ENCODE measurements at regions not wholly inside any gene's neighbourhood (a gene's known extent, or its start where the extent isn't known, plus 50 kb on each side); places are given as distances from the start of the nearest gene placed in this dataset.
"Not testable (repeated sequence)": the region's sequence is repeated elsewhere in the genome, so short reads cannot be mapped to it uniquely, and the experiment has no call there.

DNA sequence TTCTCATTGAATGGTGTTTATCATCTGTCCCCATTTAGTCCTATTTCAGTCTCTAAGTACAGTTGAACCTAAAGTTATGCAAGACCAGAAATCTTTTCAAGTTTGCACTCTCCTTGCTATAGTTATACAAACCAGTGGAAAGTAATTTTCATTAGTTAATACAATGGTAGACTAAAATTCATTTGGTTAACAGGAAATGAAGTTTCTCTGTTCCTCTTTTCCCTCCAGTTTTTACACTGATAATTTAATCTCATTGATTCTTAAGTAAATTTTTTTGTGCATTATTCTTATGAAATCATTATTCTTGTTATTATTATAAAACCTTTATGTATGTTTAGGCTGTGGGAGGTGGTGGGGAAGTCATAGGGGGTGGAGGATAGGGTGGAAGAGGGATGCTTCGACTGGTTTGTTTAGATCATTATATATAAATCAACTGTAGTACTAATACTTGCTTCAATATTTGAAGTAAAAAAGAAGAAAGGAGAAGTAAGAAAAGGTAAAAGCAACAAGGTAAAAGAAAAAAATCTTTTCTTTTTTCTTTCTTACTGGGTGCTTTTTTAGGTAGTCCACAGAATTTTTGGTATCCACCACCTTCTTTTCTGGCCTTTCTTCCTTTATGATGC is 104.1 kb downstream of the GPR85 start:
- DNase-seq (ENCODE audit: low read depth in 2 of 2) = no peak

DNA sequence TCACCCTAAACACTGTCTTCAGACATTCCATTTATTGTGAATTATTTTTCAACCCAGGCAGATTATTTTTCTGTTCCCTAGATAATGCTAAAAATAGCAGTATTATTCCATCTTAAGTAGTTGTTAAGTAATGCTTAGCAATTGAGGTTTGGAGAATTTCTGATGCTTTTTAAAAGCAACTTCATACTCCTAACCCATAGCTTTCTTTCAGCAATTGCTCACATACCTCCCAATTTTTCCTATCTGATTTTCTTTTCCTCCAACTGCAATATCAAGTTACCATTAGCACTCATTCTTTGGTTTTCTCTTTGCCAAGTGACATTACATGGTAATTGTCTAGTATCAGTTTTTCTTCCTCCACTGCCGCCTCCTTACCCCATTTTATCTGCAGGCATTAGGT is 104.7 kb downstream of the GPR85 start:
- DNase-seq (ENCODE audit: low read depth in 2 of 2) = no peak

DNA sequence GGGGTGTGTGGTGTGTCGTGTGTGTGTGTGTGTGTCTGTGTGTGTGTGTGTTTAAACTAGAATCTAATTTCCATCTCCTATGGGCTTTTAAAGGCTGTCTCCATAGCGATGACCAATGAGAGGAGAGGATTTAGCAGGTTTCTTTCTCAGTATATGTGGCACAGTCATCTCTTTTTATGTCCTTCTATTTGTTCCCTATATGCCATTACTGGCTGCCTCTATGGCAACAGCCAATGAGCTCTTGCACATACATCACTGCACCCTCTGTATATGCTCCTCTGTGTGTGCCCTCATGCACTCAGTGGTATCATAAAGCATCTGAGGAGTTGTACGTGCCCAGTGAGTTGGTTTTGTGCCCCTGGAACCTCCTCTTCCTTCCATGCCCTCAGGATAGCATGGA is 107.6 kb downstream of the GPR85 start:
- DNase-seq (ENCODE audit: low read depth in 2 of 2) = not testable (repeated sequence)

DNA sequence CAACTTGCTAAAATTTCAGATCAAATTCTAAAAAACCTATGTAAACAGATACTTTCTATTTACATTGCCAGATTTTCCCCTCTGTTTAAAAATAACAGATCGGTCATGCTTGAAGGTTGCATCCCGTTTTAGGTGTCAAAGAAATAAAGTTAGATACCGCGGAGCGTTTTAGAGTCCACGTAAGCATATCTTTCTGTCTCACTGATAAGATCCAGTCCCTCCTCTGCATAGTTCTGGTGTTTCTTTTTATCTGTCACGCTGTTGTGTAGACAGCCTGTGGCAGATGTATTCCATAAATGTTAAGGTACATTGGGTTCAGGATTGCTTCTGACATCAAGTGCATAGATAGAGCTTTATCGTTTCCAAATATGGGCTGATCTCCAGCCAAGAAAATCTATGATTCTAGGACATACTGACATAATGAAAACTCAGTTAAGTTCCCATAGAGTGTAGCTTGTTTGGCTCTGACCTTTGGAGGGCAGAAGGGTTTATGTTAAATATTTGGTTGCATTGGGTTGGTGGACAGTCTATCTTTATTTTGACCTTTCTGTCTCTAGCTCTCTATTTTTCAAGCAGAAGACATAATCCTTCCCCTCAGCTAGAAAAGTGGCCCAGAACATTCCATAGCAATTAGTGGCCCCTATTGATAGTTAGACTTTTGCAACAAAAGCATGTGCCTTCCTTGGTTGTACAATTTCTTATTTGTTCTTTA is 109.2 kb downstream of the GPR85 start:
- DNase-seq (ENCODE audit: low read depth in 2 of 2) = not testable (repeated sequence)

DNA sequence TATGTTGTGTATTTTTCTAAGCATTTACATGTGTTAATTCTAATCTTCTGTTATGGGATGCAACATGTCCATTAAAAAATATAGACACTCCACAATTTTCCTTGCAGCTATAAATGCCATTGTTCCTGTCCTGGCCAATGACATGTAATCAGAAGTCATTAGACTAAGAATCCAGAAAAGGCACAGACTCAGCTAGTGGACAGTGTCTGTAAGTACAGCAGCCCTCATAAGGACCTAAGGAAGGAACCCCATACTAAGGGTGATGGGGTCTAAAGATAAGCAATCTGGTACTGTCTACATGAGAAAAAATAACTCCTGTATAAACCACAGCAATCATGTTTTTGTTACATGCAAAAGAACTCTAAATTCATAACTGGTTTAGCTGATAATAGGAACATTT is 115.9 kb downstream of the GPR85 start:
- DNase-seq (ENCODE audit: low read depth in 2 of 2) = no peak

DNA sequence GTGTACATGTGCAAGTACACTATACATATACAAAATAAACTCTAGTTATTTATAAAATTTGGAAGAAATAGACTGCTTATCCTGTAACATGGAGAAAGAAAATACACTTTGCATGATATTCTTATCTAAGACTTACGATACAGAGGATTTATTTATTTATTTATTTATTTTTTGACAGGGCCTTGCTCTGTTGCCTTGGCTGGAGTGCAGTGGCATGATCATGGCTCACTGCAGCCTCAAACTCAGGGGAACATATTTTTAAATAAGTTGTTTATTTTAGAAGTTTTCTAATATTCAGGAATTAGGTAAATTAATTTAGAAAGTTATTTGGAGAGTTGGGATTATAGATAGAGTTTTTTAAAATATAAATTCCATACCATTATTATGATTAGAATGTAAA is 116.7 kb downstream of the GPR85 start:
- no peak for DNase-seq (ENCODE audit: low read depth in 2 of 2)

DNA sequence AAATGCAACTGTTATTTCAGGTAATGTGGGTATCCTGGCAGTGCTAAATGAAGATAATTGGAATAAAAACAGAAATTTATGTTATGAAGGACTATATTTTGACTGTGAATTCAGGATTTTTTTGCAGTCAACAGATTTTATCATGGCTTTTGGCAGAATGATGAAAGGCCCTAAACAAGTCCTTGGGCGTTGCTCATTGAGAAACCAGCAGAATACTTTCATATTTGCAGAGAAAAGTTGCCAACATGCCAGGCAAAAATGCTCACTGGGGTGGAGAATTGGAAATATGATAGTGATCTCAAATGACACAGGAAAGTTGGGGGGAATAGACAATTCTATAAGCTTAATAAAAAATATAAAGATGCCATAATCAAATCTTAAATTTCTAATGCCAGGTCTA is 121.1 kb downstream of the GPR85 start:
- DNase-seq (ENCODE audit: low read depth in 2 of 2) = no peak

DNA sequence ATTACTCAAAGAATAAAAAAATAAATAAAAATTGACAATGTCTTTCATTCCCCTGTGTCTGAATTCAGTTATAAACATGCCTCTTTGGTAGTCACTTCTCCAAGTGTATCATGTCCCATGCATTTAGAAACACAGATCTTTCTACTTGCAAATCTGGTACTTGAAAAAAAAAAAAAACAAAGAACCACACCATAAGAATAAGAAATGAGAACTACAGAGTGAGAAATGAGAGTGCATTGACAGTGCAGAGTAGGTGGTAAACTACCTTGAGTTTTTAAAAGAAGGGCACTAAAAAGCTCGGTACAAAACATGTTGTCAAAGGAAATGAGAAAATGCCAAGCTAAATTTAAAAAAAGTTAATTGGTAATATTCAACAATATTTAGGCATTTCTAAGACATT is 123.0 kb downstream of the GPR85 start:
- DNase-seq (ENCODE audit: low read depth in 2 of 2) = no peak

DNA sequence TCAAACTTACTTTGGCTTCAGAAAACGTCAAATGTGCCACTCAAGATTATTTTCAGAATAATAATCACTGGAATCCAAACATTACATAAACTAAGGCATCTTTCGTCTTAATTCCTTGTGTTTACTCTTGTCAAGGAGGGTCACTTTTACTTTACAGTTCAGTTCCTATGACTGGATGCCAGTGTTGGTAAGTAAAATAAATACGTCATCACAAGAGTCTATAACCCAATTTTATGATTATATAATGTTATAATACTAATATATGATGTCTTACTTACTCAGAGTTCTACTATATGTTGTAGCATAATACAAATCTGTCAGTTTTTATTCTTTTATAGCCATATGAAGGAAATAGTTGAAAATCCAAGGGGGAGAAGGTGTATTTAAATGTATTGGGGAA is 123.8 kb downstream of the GPR85 start:
- no peak for DNase-seq (ENCODE audit: low read depth in 2 of 2)

DNA sequence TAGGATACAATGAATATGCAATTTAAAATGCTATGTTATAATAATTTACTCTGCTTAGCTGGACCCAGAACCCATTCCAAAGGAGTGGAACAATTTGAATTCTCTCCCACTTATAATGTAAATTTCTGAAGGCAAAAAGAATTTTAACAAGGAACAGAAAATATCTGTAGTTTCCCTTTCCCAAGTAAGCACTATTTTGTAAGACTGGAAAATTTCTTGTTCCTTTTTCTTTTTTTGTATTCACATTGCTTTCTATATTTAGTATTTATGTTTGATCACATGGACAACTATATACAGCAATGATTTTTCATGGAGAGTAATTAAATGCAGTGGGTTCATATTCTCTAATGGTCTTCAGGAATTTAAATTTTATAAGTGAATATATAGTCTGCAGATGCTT is 127.4 kb downstream of the GPR85 start:
- DNase-seq (ENCODE audit: low read depth in 2 of 2) = no peak

DNA sequence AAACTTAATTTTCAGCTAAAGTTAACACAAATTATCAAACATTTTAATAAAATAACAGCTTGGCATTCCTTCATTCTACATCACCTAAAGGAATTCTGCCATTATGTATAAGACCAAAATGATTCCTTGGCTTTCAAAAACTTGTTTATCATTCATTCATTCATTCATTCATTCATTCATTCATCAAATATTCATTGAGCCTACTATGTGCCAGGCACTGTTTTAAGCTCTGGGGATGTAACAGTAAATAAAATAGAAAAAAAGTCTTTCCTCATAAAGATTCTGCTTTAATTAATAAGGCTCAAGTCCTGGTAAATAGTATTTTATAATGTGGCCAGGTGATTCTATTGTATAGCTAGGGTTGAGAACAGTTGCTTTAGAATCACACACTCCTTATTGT is 127.9 kb downstream of the GPR85 start:
- no peak for DNase-seq (ENCODE audit: low read depth in 2 of 2)

DNA sequence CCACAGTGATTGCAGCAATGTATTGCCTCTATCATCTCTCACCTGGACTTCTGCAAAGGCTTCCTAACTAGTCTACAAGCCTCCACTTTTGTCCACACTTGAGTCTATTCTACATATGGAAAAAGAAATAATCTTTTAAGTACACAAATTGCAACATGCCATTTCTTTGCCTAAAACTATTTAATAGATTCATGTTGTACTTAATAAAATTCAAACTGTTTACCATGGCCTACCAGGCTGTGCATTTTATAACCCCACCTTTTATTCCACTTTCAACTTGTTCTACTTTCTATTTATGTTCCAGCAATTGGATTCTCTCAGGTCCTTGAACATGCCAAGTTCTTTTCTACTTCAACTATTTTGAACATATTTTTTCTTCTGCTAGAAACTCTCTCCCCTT is 128.7 kb downstream of the GPR85 start:
- no peak for DNase-seq (ENCODE audit: low read depth in 2 of 2)

DNA sequence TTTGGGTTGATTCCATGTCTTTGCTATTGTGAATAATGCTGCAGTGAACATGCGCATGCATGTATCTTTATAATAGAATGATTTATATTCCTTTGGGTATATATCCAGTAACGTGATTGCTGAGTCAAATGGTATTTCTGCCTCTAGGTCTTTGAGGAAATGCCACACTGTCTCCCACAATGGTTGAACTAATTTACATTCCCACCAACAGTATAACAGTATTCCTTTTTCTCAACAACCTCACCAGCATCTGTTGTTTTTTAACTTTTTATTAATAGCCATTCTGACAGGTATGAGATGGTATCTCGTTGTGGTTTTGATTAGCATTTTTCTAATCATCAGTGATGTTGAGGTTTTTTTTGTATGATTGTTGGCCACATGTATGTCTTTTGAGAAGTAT is 133.6 kb downstream of the GPR85 start:
- not testable (repeated sequence) for DNase-seq (ENCODE audit: low read depth in 2 of 2)

DNA sequence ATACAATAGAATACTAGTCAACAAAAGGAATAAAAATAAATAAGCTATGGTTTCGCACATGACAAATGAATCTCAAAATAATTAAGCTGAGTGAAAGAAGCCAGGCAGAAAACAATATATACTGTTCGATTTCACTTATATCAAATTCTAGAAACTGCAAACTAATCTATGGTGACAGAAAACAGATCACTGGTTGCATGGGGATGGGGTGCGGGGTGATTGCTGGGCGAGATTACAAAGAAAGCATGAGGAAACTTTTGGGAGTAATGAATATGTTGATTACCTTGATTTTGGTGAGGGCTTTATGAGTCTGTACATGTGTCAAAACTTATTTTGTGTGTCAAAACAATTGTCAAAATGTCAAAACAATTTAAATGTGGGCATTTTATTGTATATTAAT is 135.6 kb downstream of the GPR85 start:
- DNase-seq (ENCODE audit: low read depth in 2 of 2) = no peak

DNA sequence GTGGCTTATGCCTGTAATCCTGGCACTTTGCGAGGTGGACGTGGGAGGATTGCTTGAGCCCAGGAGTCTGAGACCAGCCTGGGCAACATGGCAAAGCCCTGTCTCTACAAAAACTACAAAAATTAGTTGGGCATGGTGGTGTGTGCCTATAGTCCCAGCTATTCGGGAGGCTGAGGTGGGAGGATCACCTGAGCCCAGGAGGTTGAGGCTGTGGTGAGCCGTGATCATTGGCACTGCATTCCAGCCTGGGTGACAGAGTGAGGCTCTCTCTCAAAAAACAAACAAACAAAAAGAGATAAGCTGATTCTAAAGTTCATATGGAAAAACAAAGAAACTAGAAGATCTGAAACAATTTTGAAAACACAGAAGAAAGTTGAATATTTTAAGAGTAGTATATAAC is 136.9 kb downstream of the GPR85 start:
- DNase-seq (ENCODE audit: low read depth in 2 of 2) = not testable (repeated sequence)

DNA sequence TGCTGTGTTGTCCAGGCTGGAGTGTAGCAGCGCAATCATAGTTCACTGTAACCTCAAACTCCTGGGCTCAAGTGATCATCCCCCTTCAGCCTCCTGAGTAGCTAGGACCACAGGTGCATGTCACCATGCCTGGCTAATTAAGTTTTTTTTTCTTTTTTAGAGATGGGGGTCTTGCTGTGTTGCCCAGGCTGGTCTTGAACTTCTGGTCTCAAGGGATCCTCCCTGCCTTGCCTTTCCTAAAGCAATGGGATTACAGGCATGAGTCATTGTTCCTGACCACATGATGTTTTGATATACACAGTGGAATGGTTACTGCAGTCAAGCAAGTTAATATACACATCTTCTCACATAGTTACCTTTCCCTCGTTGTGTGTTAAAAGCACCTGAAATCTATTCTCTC is 140.3 kb downstream of the GPR85 start:
- no peak for DNase-seq (ENCODE audit: low read depth in 2 of 2)

DNA sequence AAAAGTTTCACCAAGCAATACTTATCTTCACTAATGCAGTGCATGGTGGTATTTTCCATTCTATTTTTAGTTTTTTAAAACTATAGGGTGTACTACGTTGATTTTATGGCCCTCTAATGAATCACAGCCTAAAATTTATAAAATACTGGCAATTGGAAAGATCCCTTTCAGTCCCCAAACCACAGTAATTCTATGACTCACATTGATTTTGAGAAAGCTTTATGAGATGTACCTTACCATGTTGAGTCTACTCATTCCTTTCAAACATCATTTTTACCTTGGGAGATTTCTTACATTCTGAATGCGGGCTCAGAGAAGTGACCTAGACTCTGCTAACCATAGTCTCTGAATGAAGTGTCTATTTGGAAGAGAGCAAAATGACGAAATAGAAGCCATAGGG is 141.6 kb downstream of the GPR85 start:
- DNase-seq (ENCODE audit: low read depth in 2 of 2) = no peak

DNA sequence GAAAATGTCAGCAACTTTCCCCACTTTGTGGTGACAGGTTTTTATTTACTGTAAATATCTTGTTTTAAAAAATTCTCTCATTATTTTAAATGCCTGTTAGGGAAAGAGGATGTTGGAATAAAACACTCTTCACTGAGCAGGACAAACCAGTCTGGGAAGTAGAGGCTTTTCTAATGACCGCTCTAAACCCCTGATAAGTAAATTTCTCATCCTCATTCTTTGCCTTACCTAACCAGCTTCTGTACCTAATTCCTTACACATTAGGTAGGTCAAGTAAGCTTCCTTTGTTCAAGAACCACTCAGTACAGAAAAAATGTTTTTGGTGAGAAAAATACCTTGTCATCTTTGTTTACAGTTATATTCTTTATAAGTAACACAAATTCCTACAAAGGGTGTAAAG is 143.6 kb downstream of the GPR85 start:
- DNase-seq (ENCODE audit: low read depth in 2 of 2) = no peak

DNA sequence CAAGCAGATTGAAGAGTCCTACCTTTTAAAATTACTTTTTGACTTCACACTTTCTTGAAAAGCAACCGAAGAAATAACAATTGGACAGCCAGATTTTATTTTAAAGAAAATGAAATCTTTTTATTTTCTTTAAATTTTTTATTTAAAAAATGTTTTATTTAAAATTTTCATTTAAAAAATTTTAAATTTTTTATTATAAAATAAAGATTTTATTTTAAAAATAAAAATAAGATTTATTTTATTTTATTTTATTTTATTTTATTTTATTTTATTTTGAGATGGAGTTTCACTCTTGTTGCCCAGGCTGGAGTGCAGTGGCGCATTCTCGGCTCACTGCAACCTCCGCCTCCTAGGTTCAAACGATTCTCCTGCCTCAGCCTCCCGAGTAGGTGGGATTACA is 144.5 kb downstream of the GPR85 start:
- DNase-seq (ENCODE audit: low read depth in 2 of 2) = not testable (repeated sequence)

DNA sequence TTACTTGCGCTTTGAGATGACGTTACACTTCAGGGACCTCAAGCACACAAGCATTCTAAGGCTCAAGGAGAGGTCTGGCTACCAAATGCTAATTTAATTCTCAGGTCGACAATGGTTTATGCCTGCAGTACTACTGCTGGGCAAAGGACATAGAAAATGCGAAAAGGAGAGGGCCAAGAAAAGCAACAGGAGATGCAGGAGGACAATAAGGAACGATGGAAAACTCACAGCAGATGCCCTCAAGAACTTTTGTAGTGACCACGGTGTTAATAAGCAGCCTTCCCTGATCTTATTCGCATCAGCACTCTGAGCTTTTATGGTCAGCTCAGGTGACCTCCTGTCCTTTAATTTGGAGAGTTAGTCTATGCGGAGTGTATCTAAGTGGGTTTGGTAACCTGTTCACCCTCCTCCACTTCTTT is 146.3 kb downstream of the GPR85 start:
- DNase-seq (ENCODE audit: low read depth in 2 of 2) = no peak

DNA sequence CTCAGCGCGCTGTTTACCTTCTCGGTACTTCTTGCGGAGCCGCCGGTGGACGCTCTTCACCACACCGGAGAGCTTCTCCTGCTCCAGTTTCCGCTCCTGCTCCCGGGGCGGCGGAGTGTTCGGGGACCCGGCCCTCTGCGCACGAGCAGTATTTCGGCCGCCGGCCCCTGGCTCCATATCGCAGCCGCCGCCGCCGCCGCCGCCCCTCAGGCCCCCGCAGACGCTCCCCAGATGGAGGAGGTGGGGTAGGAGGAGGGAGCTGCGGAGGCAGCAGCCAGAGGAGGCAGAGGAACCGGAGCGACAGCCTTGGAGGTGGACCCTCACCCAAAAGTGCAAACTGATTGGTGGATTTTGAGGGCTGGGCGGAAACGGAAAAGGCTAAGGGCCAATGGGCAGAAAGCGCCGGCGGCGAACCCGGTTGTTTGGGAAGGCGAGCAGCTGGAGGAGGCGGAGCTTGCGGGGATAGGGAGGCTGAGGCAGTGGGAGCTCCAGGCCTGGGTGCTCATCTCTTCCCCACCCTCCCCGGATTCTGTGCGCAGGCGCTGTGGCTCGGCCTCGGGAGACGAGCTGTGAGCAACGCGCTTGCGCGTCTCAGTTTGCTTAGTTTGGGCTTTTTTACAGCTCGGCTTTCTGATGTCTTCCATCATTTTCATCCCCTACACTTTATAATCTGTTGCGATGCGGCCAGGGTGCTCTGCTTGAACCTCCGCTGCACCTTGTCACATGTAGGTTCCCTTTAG is 146.9 kb downstream of the GPR85 start:
- DNase-seq (ENCODE audit: low read depth in 2 of 2) = peak; percentile 98 to 99

DNA sequence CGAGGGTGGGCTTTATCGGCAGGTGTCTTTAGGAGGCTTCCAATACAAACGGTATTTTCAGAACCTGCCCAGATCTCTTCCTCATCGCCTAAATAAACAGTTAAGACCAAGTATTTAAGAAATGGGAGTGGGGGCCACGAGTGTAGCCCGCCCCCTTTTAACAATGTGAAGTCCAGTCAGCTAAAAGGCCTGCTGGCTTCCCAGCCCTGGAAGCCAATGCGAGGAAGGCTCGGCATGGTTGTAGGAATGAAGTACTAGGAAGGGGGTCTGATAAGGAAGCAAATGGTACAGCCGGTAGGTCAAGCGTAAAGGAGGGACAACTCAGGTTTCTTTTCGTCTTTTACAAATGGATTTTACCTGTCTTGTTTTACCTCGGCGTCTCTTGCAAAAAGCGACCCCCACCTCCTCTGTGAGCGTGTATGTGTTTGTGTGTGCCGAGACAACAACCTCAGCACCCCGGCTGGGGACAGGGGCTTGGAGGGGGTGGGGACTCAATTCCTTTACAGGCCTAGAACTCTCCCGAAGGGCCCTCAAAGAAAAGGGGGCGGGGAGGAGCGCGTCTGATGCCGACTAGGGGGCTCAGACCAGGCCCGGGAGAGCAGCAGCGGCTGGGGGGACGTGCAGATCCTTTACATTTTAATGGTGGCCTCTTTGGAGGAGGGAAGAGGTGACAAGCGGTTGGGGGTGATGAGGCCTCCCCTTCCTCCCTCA is 147.6 kb downstream of the GPR85 start:
- peak in 1 of 2 experiments; percentile 0 for DNase-seq (ENCODE audit: low read depth in 2 of 2)

Data from stimulated activated CD4-positive, alpha-beta T cell treated with anti-CD3 and anti-CD28 coated beads, Interleukin-12 subunit alpha, Interleukin-12 subunit beta, amount 100 ng/mL, for 24 hours (primary cell).